Astrocyte (in vitro differentiated cells and primary cell): ENCODE measurements at regions not wholly inside any gene's neighbourhood (a gene's known extent, or its start where the extent isn't known, plus 50 kb on each side); places are given as distances from the start of the nearest gene placed in this dataset.

Experiments
- DNase-seq: peaks from one replicate; pipeline ENCODE4 v3.0.0-alpha.2; 2010; ENCODE audit warnings: low read depth
- FAIRE-seq: peaks from 2 replicates; lab custom pipeline; 2011; peaks lifted over from hg19 to GRCh38; lab: Jason Lieb, UNC
- H2AFZ ChIP-seq: 2 replicates; pipeline ENCODE4 v1.6.0; 2012; ENCODE audit warnings: low read depth, low read length, inconsistent platforms
- H3K27ac ChIP-seq: 2 replicates; pipeline ENCODE4 v1.5.1; 2011; ENCODE audit warnings: low read depth, low read length, inconsistent platforms
- H3K27me3 ChIP-seq: 2 replicates; pipeline ENCODE4 v1.6.0; 2011; ENCODE audit warnings: low read length, inconsistent platforms; ENCODE audit not compliant: insufficient read depth
- H3K36me3 ChIP-seq: 2 replicates; pipeline ENCODE4 v1.5.1; 2011; ENCODE audit warnings: low read length, inconsistent platforms; ENCODE audit not compliant: insufficient read depth
- H3K4me1 ChIP-seq: 2 replicates; pipeline ENCODE4 v1.5.1; 2011; ENCODE audit warnings: low read length, inconsistent platforms; ENCODE audit not compliant: insufficient read depth
- H3K4me2 ChIP-seq: 2 replicates; pipeline ENCODE4 v1.6.0; 2012; ENCODE audit warnings: low read length, inconsistent platforms
- H3K4me3 ChIP-seq: 2 replicates; pipeline ENCODE4 v1.5.1; 2011; ENCODE audit warnings: low read depth, mild to moderate bottlenecking, low read length, inconsistent platforms; ENCODE audit not compliant: insufficient read depth
- H3K79me2 ChIP-seq: 2 replicates; pipeline ENCODE4 v1.6.0; 2012; ENCODE audit warnings: mild to moderate bottlenecking, low read length, inconsistent platforms; ENCODE audit not compliant: insufficient read depth
- H3K9ac ChIP-seq: 2 replicates; pipeline ENCODE4 v1.6.0; 2012; ENCODE audit warnings: mild to moderate bottlenecking, low read length, inconsistent platforms
- H3K9me3 ChIP-seq: 2 replicates; pipeline ENCODE4 v1.5.1; 2012; ENCODE audit warnings: low read depth, mild to moderate bottlenecking, low read length, inconsistent platforms; ENCODE audit not compliant: insufficient read depth
- H4K20me1 ChIP-seq: 2 replicates; pipeline ENCODE4 v1.6.0; 2012; ENCODE audit warnings: low read length, inconsistent platforms; ENCODE audit not compliant: insufficient read depth
- H3K27ac Mint-ChIP-seq: one replicate; pipeline ENCODE4 v1.8.0; 2021; ENCODE audit warnings: mild to moderate bottlenecking, mixed read lengths; ENCODE audit not compliant: unreplicated experiment
- H3K27me3 Mint-ChIP-seq: one replicate; pipeline ENCODE4 v1.8.0; 2021; ENCODE audit warnings: low read depth, mixed read lengths; ENCODE audit not compliant: unreplicated experiment
- H3K36me3 Mint-ChIP-seq: one replicate; pipeline ENCODE4 v1.8.0; 2021; ENCODE audit warnings: low read depth, mixed read lengths; ENCODE audit not compliant: unreplicated experiment
- H3K4me1 Mint-ChIP-seq: one replicate; pipeline ENCODE4 v1.8.0; 2021; ENCODE audit warnings: low read depth, mixed read lengths; ENCODE audit not compliant: unreplicated experiment
- H3K4me3 Mint-ChIP-seq: one replicate; pipeline ENCODE4 v1.8.0; 2021; ENCODE audit warnings: mild to moderate bottlenecking, moderate library complexity, mixed read lengths; ENCODE audit not compliant: unreplicated experiment
- H3K9me3 Mint-ChIP-seq: one replicate; pipeline ENCODE4 v1.8.0; 2021; ENCODE audit warnings: mild to moderate bottlenecking, mixed read lengths; ENCODE audit not compliant: unreplicated experiment
- CTCF ChIP-seq: IDR thresholded peaks from 2 replicates; pipeline ENCODE4 v1.5.1; 2011; ENCODE audit warnings: low read depth, mild to moderate bottlenecking, inconsistent platforms, low read length, moderate library complexity; ENCODE audit not compliant: insufficient read depth
- EZH2 ChIP-seq: IDR thresholded peaks from 2 replicates; pipeline ENCODE4 v1.6.1; 2012; ENCODE audit warnings: mild to moderate bottlenecking, low read length, inconsistent platforms; ENCODE audit not compliant: insufficient read depth

- H3K4me3 Mint-ChIP-seq: no peak overlapping the region
- Histone ChIP-seq H3K27me3 (no peaks in the 10 kb centered on the region), H3K36me3 (no peaks in the 10 kb centered on the region), H3K4me2 (no peak overlapping the region), H3K4me1 (no peaks in the 10 kb centered on the region), H3K9me3 (peaks cover 6% of the 10 kb centered on the region), H3K79me2 (no peaks in the 10 kb centered on the region), H4K20me1 (no peaks in the 10 kb centered on the region), H2AFZ (no peak overlapping the region), H3K27ac (no peak overlapping the region), H3K9ac (no peak overlapping the region), H3K4me3 (no peak overlapping the region)
- H3K27me3 Mint-ChIP-seq: no peaks in the 10 kb centered on the region
- H3K9me3 Mint-ChIP-seq: peaks cover 28% of the 10 kb centered on the region
- no peak for DNase-seq
- H3K36me3 Mint-ChIP-seq: no peaks in the 10 kb centered on the region
- H3K4me1 Mint-ChIP-seq: no peaks in the 10 kb centered on the region
- H3K27ac Mint-ChIP-seq: no peak overlapping the region
- FAIRE-seq: no peak
- TF ChIP-seq EZH2 (no peak), CTCF (no peak)
Measured at GRCh38 chr18:22658318-22658717, 240.6 kb upstream of the CTAGE1 start.

- no peak overlapping the region for H3K27ac Mint-ChIP-seq
- H3K4me1 ChIP-seq: peaks cover 14% of the 10 kb centered on the region
- peaks cover under 1% of the 10 kb centered on the region for H3K9me3 ChIP-seq
- H3K9ac ChIP-seq: no peak overlapping the region
- no peaks in the 10 kb centered on the region for H4K20me1 ChIP-seq
- H3K4me3 ChIP-seq: no peak overlapping the region
- H3K36me3 ChIP-seq: no peaks in the 10 kb centered on the region
- DNase-seq (no peak), FAIRE-seq (no peak)
- no peak overlapping the region for H3K27ac ChIP-seq
- H3K4me3 Mint-ChIP-seq: no peak overlapping the region
- no peak overlapping the region for H2AFZ ChIP-seq
- no peaks in the 10 kb centered on the region for H3K27me3 Mint-ChIP-seq
- H3K27me3 ChIP-seq: no peaks in the 10 kb centered on the region
- H3K79me2 ChIP-seq: no peaks in the 10 kb centered on the region
- H3K36me3 Mint-ChIP-seq: peaks cover 2% of the 10 kb centered on the region
- no peak for TF ChIP-seq EZH2
- TF ChIP-seq CTCF: no peak
- H3K9me3 Mint-ChIP-seq: peaks cover 23% of the 10 kb centered on the region
- peaks cover 19% of the 10 kb centered on the region for H3K4me1 Mint-ChIP-seq
- H3K4me2 ChIP-seq: no peak overlapping the region
Measured at GRCh38 chr18:22663378-22663777, 245.7 kb upstream of the CTAGE1 start.

- H3K27me3 Mint-ChIP-seq: no peaks in the 10 kb centered on the region
- Histone ChIP-seq H3K4me3 (no peak overlapping the region), H3K27me3 (no peaks in the 10 kb centered on the region), H3K9me3 (no peaks in the 10 kb centered on the region), H3K36me3 (no peaks in the 10 kb centered on the region), H3K27ac (peak overlapping the region; percentile 99), H3K79me2 (no peaks in the 10 kb centered on the region), H3K4me1 (peaks cover 26% of the 10 kb centered on the region), H4K20me1 (no peaks in the 10 kb centered on the region), H3K4me2 (no peak overlapping the region), H3K9ac (peak overlapping the region; percentile 75), H2AFZ (no peak overlapping the region)
- FAIRE-seq: no peak
- no peak for TF ChIP-seq EZH2
- no peak for TF ChIP-seq CTCF
- H3K36me3 Mint-ChIP-seq: peaks cover 2% of the 10 kb centered on the region
- H3K9me3 Mint-ChIP-seq: peaks cover 17% of the 10 kb centered on the region
- no peak overlapping the region for H3K4me3 Mint-ChIP-seq
- DNase-seq: no peak
- peak overlapping the region; percentile 94 for H3K27ac Mint-ChIP-seq
- H3K4me1 Mint-ChIP-seq: peaks cover 38% of the 10 kb centered on the region
Measured at GRCh38 chr18:22666411-22666940, 248.8 kb upstream of the CTAGE1 start.
